GM10266 (cell line): ENCODE measurements at regions not wholly inside any gene's neighbourhood (a gene's known extent, or its start where the extent isn't known, plus 50 kb on each side); places are given as distances from the start of the nearest gene placed in this dataset.

ENCODE experiments used
- DNase-seq: peaks from one replicate; pipeline ENCODE4 v3.0.0; 2012; ENCODE audit errors: extremely low spot score
- CTCF ChIP-seq: IDR thresholded peaks from 2 replicates; pipeline ENCODE4 v1.5.1; 2012; ENCODE audit warnings: mild to moderate bottlenecking, low read depth; ENCODE audit not compliant: control insufficient read depth, insufficient read depth; ENCODE audit errors: missing control alignments

GRCh38 chr17:53330756-53331155, 492.0 kb upstream of the KIF2B start:
- no peak for TF ChIP-seq CTCF
- DNase-seq = no peak

DNA sequence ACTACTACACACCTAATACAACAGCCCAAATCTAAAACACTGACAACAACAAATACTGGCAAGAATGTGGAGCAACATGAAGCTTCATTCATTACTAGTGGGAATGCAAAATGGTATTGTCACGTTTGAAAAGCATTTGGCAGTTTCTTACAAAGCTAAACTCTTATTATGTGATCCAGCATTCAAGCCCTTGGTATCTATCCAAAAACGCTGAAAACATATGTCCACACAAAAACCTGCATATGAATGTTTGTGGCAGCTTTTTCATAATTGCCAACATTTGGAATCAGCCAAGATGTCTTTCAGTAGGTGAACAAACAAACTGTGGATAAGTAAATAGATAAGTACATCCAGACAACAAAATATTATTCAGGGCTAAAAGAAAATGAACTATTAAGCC, 501.1 kb upstream of the KIF2B start:
- TF ChIP-seq CTCF = no peak
- no peak for DNase-seq

- no peak for TF ChIP-seq CTCF
- DNase-seq = no peak
Observed at GRCh38 chr17:53319947-53320346, 502.8 kb upstream of the KIF2B start.

- no peak for TF ChIP-seq CTCF
Observed at GRCh38 chr17:53316988-53317387, 505.7 kb upstream of the KIF2B start.

DNA sequence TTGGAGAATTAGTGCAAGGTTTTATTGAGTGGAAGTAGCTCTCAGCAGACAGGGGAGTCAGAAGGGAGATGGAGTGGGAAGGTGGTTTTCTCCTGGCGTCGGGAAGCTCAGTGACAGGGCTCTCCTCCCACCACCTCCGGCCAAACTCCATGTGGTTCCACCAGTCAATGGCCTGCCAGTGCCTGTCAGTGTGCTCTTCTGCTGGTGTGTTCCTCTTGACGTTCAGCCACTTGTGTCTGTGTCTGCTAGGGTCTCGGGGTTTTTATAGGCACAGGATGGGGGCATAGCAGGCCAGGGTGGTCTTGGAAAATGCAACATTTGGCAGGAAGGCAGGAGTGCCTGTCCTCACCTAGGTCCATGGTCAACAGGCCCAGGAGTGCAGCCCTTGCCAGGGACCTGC, 506.7 kb upstream of the KIF2B start:
- TF ChIP-seq CTCF = no peak
- DNase-seq = no peak

More at GRCh38 chr17:53316988-53317387, 505.7 kb upstream of the KIF2B start:
- DNase-seq = no peak

DNA sequence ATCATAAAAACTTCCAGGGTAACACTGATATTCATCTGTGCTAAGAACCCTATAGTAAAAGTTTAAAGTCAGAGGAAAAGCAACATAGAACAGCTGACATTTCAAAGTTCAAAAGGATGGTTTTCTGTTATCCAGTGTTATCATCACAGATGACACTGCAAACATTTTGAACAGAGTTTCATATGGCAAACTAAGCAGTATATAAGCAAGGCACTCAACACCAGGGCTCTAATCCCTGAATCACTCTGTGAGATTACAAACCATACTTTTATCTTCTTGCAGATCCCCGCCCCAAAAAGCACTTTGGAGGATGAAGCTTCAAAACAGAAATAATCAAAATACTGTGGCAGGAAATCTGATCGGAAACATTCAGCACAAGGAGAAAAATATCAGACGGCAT, 508.2 kb upstream of the KIF2B start:
- no peak for TF ChIP-seq CTCF
- DNase-seq = no peak

DNA sequence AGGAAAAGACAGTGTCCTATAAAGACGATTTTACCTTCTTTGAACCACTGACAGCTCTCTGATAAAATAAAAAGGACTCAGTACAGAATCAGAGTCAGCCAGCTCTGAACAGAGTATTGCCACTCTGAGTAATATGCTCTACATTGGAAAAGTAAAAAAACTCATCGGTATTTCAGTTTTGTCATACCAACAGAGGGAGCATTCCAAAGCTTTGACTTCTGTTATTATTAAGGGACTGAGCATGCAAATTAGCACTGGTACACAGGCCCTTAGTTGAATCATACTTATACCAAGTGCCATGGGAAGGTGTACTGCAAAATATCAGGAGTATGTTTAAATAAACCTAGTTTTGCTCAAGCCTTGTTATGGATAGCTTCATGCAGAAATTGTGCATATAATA, 509.0 kb upstream of the KIF2B start:
- no peak for DNase-seq

More for the DNA sequence above, 509.0 kb upstream of the KIF2B start:
- TF ChIP-seq CTCF = no peak
